ENCODE measurements at regions not wholly inside any gene's neighbourhood (a gene's known extent, or its start where the extent isn't known, plus 50 kb on each side); places are given as distances from the start of the nearest gene placed in this dataset.

DNA sequence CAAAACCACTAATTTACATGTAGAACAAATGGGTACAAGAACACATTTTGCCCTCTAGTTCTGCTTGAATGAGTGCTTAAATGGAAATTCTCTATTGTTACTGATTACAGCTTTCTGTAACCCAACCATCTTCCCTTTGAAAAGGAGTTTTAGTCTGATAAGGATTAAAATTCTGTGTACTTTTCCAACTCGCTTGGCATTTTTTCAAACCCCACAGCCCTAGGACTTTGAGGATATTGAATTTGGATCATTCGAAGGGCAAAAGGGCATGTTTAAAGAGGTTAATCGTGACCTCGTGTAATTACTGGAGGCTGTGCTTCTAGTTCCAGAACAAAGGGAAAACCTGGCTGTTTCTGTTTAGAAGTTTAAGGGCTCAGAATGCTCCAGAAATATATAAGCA, 432.3 kb downstream of the PID1 start:
- no peak for TF ChIP-seq POLR2A (IDR thresholded peaks at IDR 0.05)
- TF ChIP-seq, protein P1, sequence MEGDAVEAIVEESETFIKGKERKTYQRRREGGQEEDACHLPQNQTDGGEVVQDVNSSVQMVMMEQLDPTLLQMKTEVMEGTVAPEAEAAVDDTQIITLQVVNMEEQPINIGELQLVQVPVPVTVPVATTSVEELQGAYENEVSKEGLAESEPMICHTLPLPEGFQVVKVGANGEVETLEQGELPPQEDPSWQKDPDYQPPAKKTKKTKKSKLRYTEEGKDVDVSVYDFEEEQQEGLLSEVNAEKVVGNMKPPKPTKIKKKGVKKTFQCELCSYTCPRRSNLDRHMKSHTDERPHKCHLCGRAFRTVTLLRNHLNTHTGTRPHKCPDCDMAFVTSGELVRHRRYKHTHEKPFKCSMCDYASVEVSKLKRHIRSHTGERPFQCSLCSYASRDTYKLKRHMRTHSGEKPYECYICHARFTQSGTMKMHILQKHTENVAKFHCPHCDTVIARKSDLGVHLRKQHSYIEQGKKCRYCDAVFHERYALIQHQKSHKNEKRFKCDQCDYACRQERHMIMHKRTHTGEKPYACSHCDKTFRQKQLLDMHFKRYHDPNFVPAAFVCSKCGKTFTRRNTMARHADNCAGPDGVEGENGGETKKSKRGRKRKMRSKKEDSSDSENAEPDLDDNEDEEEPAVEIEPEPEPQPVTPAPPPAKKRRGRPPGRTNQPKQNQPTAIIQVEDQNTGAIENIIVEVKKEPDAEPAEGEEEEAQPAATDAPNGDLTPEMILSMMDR (IDR thresholded peaks at IDR 0.05) = no peak

Data from right lobe of liver (tissue), 4 donors.